ENCODE measurements at regions not wholly inside any gene's neighbourhood (a gene's known extent, or its start where the extent isn't known, plus 50 kb on each side); places are given as distances from the start of the nearest gene placed in this dataset.

- Histone ChIP-seq H3K4me1 (ENCODE audit: insufficient read depth, low read length) (no peaks in the 10 kb centered on the region), H3K27me3 (ENCODE audit: control insufficient read depth in 1 of 2, insufficient read depth in 2 of 2, low read length in 2 of 2) (peaks cover 0 to 6% of the 10 kb centered on the region in 2 experiments), H3K4me3 (ENCODE audit: low read length) (no peak overlapping the region), H3K27ac (ENCODE audit: low read depth in 1 of 2, low read length in 2 of 2) (no peak overlapping the region), H3K9me3 (ENCODE audit: control insufficient read depth in 1 of 2, insufficient read depth in 1 of 2, low read length in 2 of 2) (no peaks in the 10 kb centered on the region), H3K36me3 (ENCODE audit: insufficient read depth, low read length) (no peaks in the 10 kb centered on the region)
- peaks cover under 1% of the 10 kb centered on the region for H3K9me3 Mint-ChIP-seq
- H3K27me3 Mint-ChIP-seq = no peaks in the 10 kb centered on the region
- no peaks in the 10 kb centered on the region for H3K36me3 Mint-ChIP-seq (ENCODE audit: low read depth)
- H3K4me1 Mint-ChIP-seq (ENCODE audit: low read depth) = peaks cover 7% of the 10 kb centered on the region
- DNase-seq (no peak), ATAC-seq (ENCODE audit: poor library complexity) (no peak)
- no peak overlapping the region for H3K27ac Mint-ChIP-seq
- H3K4me3 Mint-ChIP-seq = no peak overlapping the region
- intact Hi-C loops (cut with DNase I, micrococcal nuclease) = no loop called here
- ChIA-PET POLR2A (no interaction called here), CTCF (no interaction called here)
- TF ChIP-seq, protein P1, sequence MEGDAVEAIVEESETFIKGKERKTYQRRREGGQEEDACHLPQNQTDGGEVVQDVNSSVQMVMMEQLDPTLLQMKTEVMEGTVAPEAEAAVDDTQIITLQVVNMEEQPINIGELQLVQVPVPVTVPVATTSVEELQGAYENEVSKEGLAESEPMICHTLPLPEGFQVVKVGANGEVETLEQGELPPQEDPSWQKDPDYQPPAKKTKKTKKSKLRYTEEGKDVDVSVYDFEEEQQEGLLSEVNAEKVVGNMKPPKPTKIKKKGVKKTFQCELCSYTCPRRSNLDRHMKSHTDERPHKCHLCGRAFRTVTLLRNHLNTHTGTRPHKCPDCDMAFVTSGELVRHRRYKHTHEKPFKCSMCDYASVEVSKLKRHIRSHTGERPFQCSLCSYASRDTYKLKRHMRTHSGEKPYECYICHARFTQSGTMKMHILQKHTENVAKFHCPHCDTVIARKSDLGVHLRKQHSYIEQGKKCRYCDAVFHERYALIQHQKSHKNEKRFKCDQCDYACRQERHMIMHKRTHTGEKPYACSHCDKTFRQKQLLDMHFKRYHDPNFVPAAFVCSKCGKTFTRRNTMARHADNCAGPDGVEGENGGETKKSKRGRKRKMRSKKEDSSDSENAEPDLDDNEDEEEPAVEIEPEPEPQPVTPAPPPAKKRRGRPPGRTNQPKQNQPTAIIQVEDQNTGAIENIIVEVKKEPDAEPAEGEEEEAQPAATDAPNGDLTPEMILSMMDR (IDR thresholded peaks at IDR 0.05) = no peak
Observed at GRCh38 chr13:39876258-39876657, 220.8 kb downstream of the COG6 start.

DNA sequence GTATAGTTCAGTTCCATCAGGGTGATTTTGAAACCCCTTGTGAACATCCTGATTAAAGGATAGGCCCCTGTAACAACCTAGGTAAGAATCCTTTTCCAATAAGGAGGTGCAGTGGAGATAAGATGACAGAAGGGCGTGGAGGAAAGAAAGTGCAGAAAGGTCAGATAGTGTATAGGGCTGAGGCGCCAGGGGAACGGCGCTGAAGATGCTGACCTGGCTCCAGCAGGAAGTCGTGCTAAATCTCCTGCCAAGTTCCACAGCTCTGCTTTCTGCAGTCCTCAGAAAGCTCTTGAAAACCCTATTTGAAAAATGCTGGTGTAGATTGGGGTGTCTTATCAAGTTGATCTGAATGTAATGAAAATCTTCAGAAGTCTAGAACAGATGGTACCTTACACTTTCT, 221.7 kb downstream of the COG6 start:
- TF ChIP-seq, protein P1 (IDR thresholded peaks at IDR 0.05) = no peak
- ChIA-PET POLR2A (interaction anchor here (1.0 kb wide), 1 partner anchor 16 kb away, joined by 4 read pairs; no protein-coding TSS in a partner anchor), CTCF (no interaction called here)
- DNase-seq = peak in 1 of 14 experiments; percentile 2
- no peak overlapping the region for H3K27ac ChIP-seq (ENCODE audit: low read depth in 1 of 2, low read length in 2 of 2)
- no peak overlapping the region for H3K4me3 ChIP-seq (ENCODE audit: low read length)
- H3K36me3 Mint-ChIP-seq (ENCODE audit: low read depth) = no peaks in the 10 kb centered on the region
- H3K9me3 ChIP-seq (ENCODE audit: control insufficient read depth in 1 of 2, insufficient read depth in 1 of 2, low read length in 2 of 2) = no peaks in the 10 kb centered on the region
- intact Hi-C loops (cut with DNase I, micrococcal nuclease) = no loop called here
- H3K4me1 Mint-ChIP-seq (ENCODE audit: low read depth) = peaks cover 7% of the 10 kb centered on the region
- no peaks in the 10 kb centered on the region for H3K27me3 Mint-ChIP-seq
- H3K27ac Mint-ChIP-seq = no peak overlapping the region
- H3K4me1 ChIP-seq (ENCODE audit: insufficient read depth, low read length) = no peaks in the 10 kb centered on the region
- no peak overlapping the region for H3K4me3 Mint-ChIP-seq
- peaks cover 2% of the 10 kb centered on the region for H3K9me3 Mint-ChIP-seq
- peaks cover 0 to 6% of the 10 kb centered on the region in 2 experiments for H3K27me3 ChIP-seq (ENCODE audit: control insufficient read depth in 1 of 2, insufficient read depth in 2 of 2, low read length in 2 of 2)
- no peaks in the 10 kb centered on the region for H3K36me3 ChIP-seq (ENCODE audit: insufficient read depth, low read length)
- ATAC-seq (ENCODE audit: poor library complexity) = no peak

DNA sequence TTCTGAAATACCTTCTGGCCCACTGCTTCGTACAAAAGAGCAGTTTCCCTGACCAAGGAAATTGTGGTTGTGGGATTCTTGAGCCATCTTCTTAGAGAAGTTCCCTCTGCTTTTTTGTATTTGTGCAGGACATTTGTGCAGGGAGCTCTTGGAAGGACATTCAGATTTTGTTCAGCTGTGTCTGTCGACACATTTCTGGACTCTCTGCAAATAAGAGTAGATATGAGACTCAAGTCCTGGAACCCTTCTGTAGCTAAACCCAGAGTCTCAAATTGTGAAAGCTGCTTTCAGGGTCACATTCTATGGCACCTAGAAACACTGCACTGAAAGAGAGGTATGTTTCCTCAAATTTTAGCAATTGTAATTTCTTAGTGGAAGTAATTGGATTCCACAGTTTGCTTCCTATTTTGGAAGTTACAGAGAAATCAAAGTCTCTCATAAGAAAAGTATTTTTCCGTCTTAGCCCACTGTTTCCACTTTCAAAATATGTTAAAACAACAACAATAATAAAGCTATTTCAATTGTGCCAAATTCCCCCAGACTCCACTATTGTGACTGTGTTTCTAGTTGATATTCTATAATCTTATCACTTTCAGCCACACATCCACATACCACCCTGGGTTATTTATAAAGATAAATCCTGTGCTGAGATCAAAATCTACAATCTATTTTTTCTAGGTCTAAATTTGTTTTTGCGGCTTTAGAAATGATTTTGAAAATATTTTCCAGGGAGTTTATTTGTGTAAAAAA, 224.0 kb downstream of the COG6 start:
- no peak overlapping the region for H3K4me3 ChIP-seq (ENCODE audit: low read length)
- H3K36me3 ChIP-seq (ENCODE audit: insufficient read depth, low read length) = no peaks in the 10 kb centered on the region
- intact Hi-C loops (cut with DNase I, micrococcal nuclease) = no loop called here
- H3K4me1 Mint-ChIP-seq (ENCODE audit: low read depth) = peaks cover 7% of the 10 kb centered on the region
- H3K27me3 ChIP-seq (ENCODE audit: control insufficient read depth in 1 of 2, insufficient read depth in 2 of 2, low read length in 2 of 2) = peaks cover 0 to 6% of the 10 kb centered on the region in 2 experiments
- POLR2A ChIA-PET = interaction anchor here (0.7 kb wide), 1 partner anchor 13 kb away, joined by 4 read pairs; no protein-coding TSS in a partner anchor
- TF ChIP-seq, protein P1 (IDR thresholded peaks at IDR 0.05) = no peak
- H3K4me3 Mint-ChIP-seq = no peak overlapping the region
- H3K27ac Mint-ChIP-seq = no peak overlapping the region
- CTCF ChIA-PET = no interaction called here
- ATAC-seq (ENCODE audit: poor library complexity) (no peak), DNase-seq (no peak)
- no peaks in the 10 kb centered on the region for H3K4me1 ChIP-seq (ENCODE audit: insufficient read depth, low read length)
- no peak overlapping the region for H3K27ac ChIP-seq (ENCODE audit: low read depth in 1 of 2, low read length in 2 of 2)
- peaks cover 0 to 19% of the 10 kb centered on the region in 2 experiments for H3K9me3 ChIP-seq (ENCODE audit: control insufficient read depth in 1 of 2, insufficient read depth in 1 of 2, low read length in 2 of 2)
- peaks cover 6% of the 10 kb centered on the region for H3K9me3 Mint-ChIP-seq
- H3K36me3 Mint-ChIP-seq (ENCODE audit: low read depth) = peaks cover 8% of the 10 kb centered on the region
- no peaks in the 10 kb centered on the region for H3K27me3 Mint-ChIP-seq
